Neuronal stem cell (in vitro differentiated cells): ENCODE measurements at regions not wholly inside any gene's neighbourhood (a gene's known extent, or its start where the extent isn't known, plus 50 kb on each side); places are given as distances from the start of the nearest gene placed in this dataset.

Source experiments
- DNase-seq: peaks from one replicate; pipeline ENCODE4 v3.0.0-alpha.2; 2013; ENCODE audit warnings: low spot score
- H2AFZ ChIP-seq: one replicate; pipeline ENCODE4 v1.6.1; 2013; ENCODE audit warnings: mild to moderate bottlenecking, low read length, inconsistent platforms
- H2AK5ac ChIP-seq: 2 replicates; pipeline ENCODE4 v1.6.1; 2013; ENCODE audit warnings: low read depth, mild to moderate bottlenecking, inconsistent platforms, low read length, moderate library complexity, mixed read lengths
- H2BK120ac ChIP-seq: 2 replicates; pipeline ENCODE4 v1.6.1; 2013; ENCODE audit warnings: low read depth, mild to moderate bottlenecking, inconsistent platforms, low read length, moderate library complexity, mixed read lengths
- H2BK12ac ChIP-seq: one replicate; pipeline ENCODE4 v1.6.1; 2013; ENCODE audit warnings: low read length, inconsistent platforms
- H2BK15ac ChIP-seq: 2 replicates; pipeline ENCODE4 v1.6.1; 2013; ENCODE audit warnings: mild to moderate bottlenecking, low read length, inconsistent platforms, mixed read lengths
- H2BK5ac ChIP-seq: one replicate; pipeline ENCODE4 v1.6.1; 2013; ENCODE audit warnings: inconsistent platforms, mild to moderate bottlenecking, low read length, moderate library complexity
- H3K14ac ChIP-seq: one replicate; pipeline ENCODE4 v1.6.1; 2013; ENCODE audit warnings: low read length, inconsistent platforms
- H3K18ac ChIP-seq: 2 replicates; pipeline ENCODE4 v1.6.1; 2013; ENCODE audit warnings: low read length, inconsistent platforms
- H3K23ac ChIP-seq: 2 replicates; pipeline ENCODE4 v1.6.1; 2013; ENCODE audit warnings: low read depth, mild to moderate bottlenecking, mixed read lengths, low read length, inconsistent platforms; ENCODE audit not compliant: poor library complexity
- H3K27ac ChIP-seq: replicated peaks from 3 replicates; pipeline ENCODE4 v1.5.1; 2013; ENCODE audit warnings: low read length, inconsistent platforms
- H3K27me3 ChIP-seq, 3 experiments: 2 replicates each; pipeline ENCODE4 v1.6.1; 2013; ENCODE audit warnings: low read length in 3 of 3, mild to moderate bottlenecking in 2 of 3, inconsistent platforms in 1 of 3, low read depth in 1 of 3, mixed read lengths in 1 of 3, moderate library complexity in 1 of 3; ENCODE audit not compliant: control insufficient read depth in 3 of 3, insufficient read depth in 3 of 3
- H3K36me3 ChIP-seq, 2 donors: replicated peaks in 1 of 2; 2 replicates each; pipeline ENCODE4 v1.6.1; 2013; ENCODE audit warnings: low read length in 2 of 2; ENCODE audit not compliant: control insufficient read depth in 2 of 2, insufficient read depth in 2 of 2
- H3K4ac ChIP-seq: 2 replicates; pipeline ENCODE4 v1.6.1; 2013; ENCODE audit warnings: inconsistent platforms, mild to moderate bottlenecking, low read length, moderate library complexity
- H3K4me1 ChIP-seq, 2 donors: 1 replicate in 1 of 2; 2 replicates in 1 of 2; pipeline ENCODE4 v1.6.1; 2013; ENCODE audit warnings: low read length in 2 of 2, low read depth in 1 of 2; ENCODE audit not compliant: control insufficient read depth in 2 of 2, insufficient read depth in 1 of 2
- H3K4me2 ChIP-seq: one replicate; pipeline ENCODE4 v1.6.1; 2013; ENCODE audit warnings: mild to moderate bottlenecking, low read length, inconsistent platforms; ENCODE audit not compliant: insufficient read depth, poor library complexity, severe bottlenecking
- H3K4me3 ChIP-seq, 2 donors: 2 replicates each; pipeline ENCODE4 v1.5.1; 2013; ENCODE audit warnings: low read length in 2 of 2, mild to moderate bottlenecking in 2 of 2, inconsistent platforms in 1 of 2, moderate library complexity in 1 of 2
- H3K79me1 ChIP-seq: one replicate; pipeline ENCODE4 v1.6.1; 2013; ENCODE audit warnings: low read depth, mild to moderate bottlenecking, inconsistent platforms, low read length, moderate library complexity
- H3K9ac ChIP-seq: one replicate; pipeline ENCODE4 v1.6.1; 2013; ENCODE audit warnings: mild to moderate bottlenecking, low read depth, low read length, inconsistent platforms; ENCODE audit not compliant: poor library complexity
- H3K9me3 ChIP-seq, 2 donors: replicated peaks in 1 of 2; 2 replicates each; pipeline versions ENCODE3 to v1.6.1; 2013; ENCODE audit warnings: low read length in 2 of 2, mild to moderate bottlenecking in 2 of 2, inconsistent platforms in 1 of 2, low read depth in 1 of 2, mixed read lengths in 1 of 2, moderate library complexity in 1 of 2; ENCODE audit not compliant: control insufficient read depth in 2 of 2, insufficient read depth in 1 of 2
- H4K8ac ChIP-seq: one replicate; pipeline ENCODE4 v1.6.1; 2013; ENCODE audit warnings: low read depth, mild to moderate bottlenecking, inconsistent platforms, low read length, moderate library complexity
- H4K91ac ChIP-seq: one replicate; pipeline ENCODE4 v1.6.1; 2013; ENCODE audit warnings: low read length, low read depth, mild to moderate bottlenecking, inconsistent platforms; ENCODE audit not compliant: poor library complexity
- WGBS, 2 donors: extraction: QIAGEN DNeasy Blood & Tissue Kit; methylation state at CpG; one replicate each; pipeline ENCODE4 v1.1.7; 2013; ENCODE audit warnings: missing lambda C conversion rate in 2 of 2, mixed read lengths in 1 of 2; ENCODE audit not compliant: insufficient read length in 2 of 2, insufficient replicate concordance in 1 of 2; ENCODE audit errors: extremely low coverage in 2 of 2; 5-methylcytosine and 5-hydroxymethylcytosine counted together

GRCh38 chr1:29849991-29850757 lies 613.9 kb downstream of the PTPRU start:
- H3K9me3 ChIP-seq: no peaks in the 10 kb centered on the region
- H3K18ac ChIP-seq: no peak overlapping the region
- no peak overlapping the region for H3K4me2 ChIP-seq
- H4K8ac ChIP-seq: no peak overlapping the region
- H3K23ac ChIP-seq: no peak overlapping the region
- H3K4ac ChIP-seq: no peak overlapping the region
- H3K27me3 ChIP-seq: peaks cover 0 to 6% (median 0%) of the 10 kb centered on the region in 3 experiments
- no peak overlapping the region for H3K14ac ChIP-seq
- H3K36me3 ChIP-seq: no peaks in the 10 kb centered on the region
- WGBS, 2 donors: no CpG with 5 or more reads among the region's 14 CpGs
- no peak overlapping the region for H3K4me3 ChIP-seq
- no peak overlapping the region for H2BK5ac ChIP-seq
- H2AFZ ChIP-seq: no peak overlapping the region
- no peak overlapping the region for H2AK5ac ChIP-seq
- H2BK12ac ChIP-seq: no peak overlapping the region
- H2BK15ac ChIP-seq: no peak overlapping the region
- no peak overlapping the region for H3K9ac ChIP-seq
- no peak overlapping the region for H2BK120ac ChIP-seq
- DNase-seq: no peak
- no peaks in the 10 kb centered on the region for H3K79me1 ChIP-seq
- H4K91ac ChIP-seq: no peak overlapping the region
- no peaks in the 10 kb centered on the region for H3K4me1 ChIP-seq
- H3K27ac ChIP-seq: no peak overlapping the region

DNA sequence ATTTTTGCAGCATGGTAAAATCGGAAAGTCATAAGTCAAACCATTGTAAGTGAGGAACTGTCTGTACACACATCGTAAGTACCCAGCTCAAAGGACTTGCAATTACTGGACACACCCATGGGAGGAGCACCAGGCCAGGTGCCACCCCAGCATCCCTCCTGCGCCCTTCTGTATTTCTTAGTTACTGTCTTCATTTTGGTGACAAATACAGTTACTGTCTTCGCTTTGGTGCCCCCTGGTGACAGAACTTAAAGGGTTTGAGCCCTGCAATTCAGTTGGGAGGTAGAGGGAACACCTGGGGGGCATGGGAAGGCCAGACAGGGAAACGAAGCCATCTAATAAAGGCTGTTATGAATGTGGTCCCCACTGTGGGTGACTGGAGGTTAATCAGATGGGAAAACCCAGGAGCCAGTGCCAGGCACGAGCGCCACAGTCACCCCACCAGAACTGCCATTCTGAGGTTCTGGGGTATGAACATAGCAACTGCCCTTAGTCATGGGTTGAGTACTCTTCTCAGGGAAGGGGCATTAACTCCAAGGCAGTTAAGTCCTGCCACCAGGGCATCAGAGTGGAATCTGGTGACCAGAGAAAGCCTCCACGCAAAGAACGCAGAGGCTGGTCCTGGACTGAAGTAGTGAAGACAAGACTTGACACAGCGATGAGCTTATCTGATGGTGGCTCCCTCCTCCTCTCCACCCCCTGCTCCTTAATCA lies 612.9 kb downstream of the PTPRU start:
- DNase-seq: peak; percentile 30
- no peaks in the 10 kb centered on the region for H3K27me3 ChIP-seq

DNA sequence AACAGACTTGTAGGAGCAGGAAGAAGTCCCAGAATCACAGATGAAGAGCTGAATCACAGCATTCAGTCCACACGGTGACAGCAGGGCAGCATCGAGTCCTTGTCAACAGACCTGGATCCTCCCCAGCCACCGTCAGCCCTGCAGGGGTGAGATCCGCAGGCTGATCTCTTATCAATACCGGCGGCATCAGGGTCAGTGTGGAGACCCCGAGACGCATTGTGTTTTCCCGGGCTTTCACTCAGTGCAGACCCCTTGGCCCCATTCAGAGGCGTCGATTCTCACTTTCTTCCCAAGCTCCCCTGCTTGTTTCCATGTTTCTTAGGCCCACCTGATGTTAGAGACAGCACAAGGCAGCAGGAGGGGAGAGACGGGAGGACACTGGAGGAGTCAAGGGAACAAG lies 609.6 kb downstream of the PTPRU start:
- H3K27ac ChIP-seq: no peak overlapping the region
- no peak overlapping the region for H2BK120ac ChIP-seq
- no peaks in the 10 kb centered on the region for H3K36me3 ChIP-seq
- no peak overlapping the region for H2BK15ac ChIP-seq
- H3K18ac ChIP-seq: no peak overlapping the region
- H3K23ac ChIP-seq: no peak overlapping the region
- WGBS, 2 donors: no CpG with 5 or more reads among the region's 12 CpGs
- H3K79me1 ChIP-seq: no peaks in the 10 kb centered on the region
- DNase-seq: no peak
- H2BK12ac ChIP-seq: no peak overlapping the region
- H3K4me2 ChIP-seq: no peak overlapping the region
- H3K4me3 ChIP-seq: no peak overlapping the region
- H3K9ac ChIP-seq: no peak overlapping the region
- no peak overlapping the region for H2BK5ac ChIP-seq
- no peaks in the 10 kb centered on the region for H3K27me3 ChIP-seq
- no peaks in the 10 kb centered on the region for H3K4me1 ChIP-seq
- no peak overlapping the region for H4K91ac ChIP-seq
- H4K8ac ChIP-seq: no peak overlapping the region
- no peak overlapping the region for H3K4ac ChIP-seq
- H2AK5ac ChIP-seq: no peak overlapping the region
- H2AFZ ChIP-seq: no peak overlapping the region
- H3K9me3 ChIP-seq: peaks cover 0 to 5% of the 10 kb centered on the region in 2 donors
- no peak overlapping the region for H3K14ac ChIP-seq

More for the DNA sequence above, 612.9 kb downstream of the PTPRU start:
- Histone ChIP-seq H3K23ac (no peak overlapping the region), H2AFZ (no peak overlapping the region), H3K9me3 (no peaks in the 10 kb centered on the region), H3K27ac (no peak overlapping the region), H4K91ac (no peak overlapping the region), H2BK120ac (no peak overlapping the region), H2AK5ac (no peak overlapping the region), H3K4me2 (no peak overlapping the region), H3K14ac (no peak overlapping the region), H3K4me1 (no peaks in the 10 kb centered on the region), H3K4me3 (no peak overlapping the region), H2BK5ac (no peak overlapping the region), H2BK15ac (no peak overlapping the region), H3K4ac (no peak overlapping the region), H3K36me3 (no peaks in the 10 kb centered on the region), H3K9ac (no peak overlapping the region), H3K18ac (peak overlapping the region; percentile 22), H3K79me1 (no peaks in the 10 kb centered on the region), H2BK12ac (no peak overlapping the region), H4K8ac (no peak overlapping the region)
- no CpG with 5 or more reads among the region's 10 CpGs for WGBS, 2 donors

DNA sequence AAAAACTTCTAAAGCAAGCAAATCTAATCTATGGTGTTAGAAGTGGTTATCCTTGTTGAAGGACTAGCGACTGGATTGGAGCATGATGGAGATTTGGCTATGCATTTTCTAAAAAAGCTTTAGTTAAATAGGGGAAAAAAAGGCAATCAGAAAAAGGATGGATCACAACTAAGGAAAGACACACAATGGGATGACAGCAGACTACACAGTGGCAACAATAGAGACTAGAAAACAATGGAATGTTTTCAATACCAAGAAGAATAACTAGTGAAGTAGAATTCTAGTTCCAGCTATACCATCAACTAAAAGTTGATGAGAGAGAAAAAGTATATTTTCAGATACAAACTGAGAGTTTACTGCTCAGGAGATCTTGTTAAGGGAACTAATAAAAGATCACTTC lies 605.8 kb downstream of the PTPRU start:
- WGBS, 2 donors: no CpG with 5 or more reads among the region's 1 CpG
- Histone ChIP-seq H3K23ac (no peak overlapping the region), H3K9ac (no peak overlapping the region), H3K4me1 (no peaks in the 10 kb centered on the region), H3K4ac (no peak overlapping the region), H3K18ac (no peak overlapping the region), H2BK5ac (no peak overlapping the region), H2BK15ac (no peak overlapping the region), H3K4me2 (no peak overlapping the region), H2BK120ac (no peak overlapping the region), H3K9me3 (peaks cover 0 to 6% of the 10 kb centered on the region in 2 donors), H2AK5ac (no peak overlapping the region), H3K27me3 (no peaks in the 10 kb centered on the region), H3K27ac (no peak overlapping the region), H3K4me3 (no peak overlapping the region), H4K91ac (no peak overlapping the region), H3K79me1 (no peaks in the 10 kb centered on the region), H2AFZ (no peak overlapping the region), H4K8ac (no peak overlapping the region), H3K14ac (no peak overlapping the region), H3K36me3 (no peaks in the 10 kb centered on the region), H2BK12ac (no peak overlapping the region)
- no peak for DNase-seq
